GM18870 (cell line): ENCODE measurements at regions not wholly inside any gene's neighbourhood (a gene's known extent, or its start where the extent isn't known, plus 50 kb on each side); places are given as distances from the start of the nearest gene placed in this dataset.
"Not testable (repeated sequence)": the region's sequence is repeated elsewhere in the genome, so short reads cannot be mapped to it uniquely, and the experiment has no call there.

Experiments used
- ATAC-seq: cut with Tn5 transposase; IDR thresholded peaks from one replicate; pipeline ENCODE4 v1.9.1; 2021; ENCODE audit warnings: moderate library complexity; ENCODE audit not compliant: unreplicated experiment

DNA sequence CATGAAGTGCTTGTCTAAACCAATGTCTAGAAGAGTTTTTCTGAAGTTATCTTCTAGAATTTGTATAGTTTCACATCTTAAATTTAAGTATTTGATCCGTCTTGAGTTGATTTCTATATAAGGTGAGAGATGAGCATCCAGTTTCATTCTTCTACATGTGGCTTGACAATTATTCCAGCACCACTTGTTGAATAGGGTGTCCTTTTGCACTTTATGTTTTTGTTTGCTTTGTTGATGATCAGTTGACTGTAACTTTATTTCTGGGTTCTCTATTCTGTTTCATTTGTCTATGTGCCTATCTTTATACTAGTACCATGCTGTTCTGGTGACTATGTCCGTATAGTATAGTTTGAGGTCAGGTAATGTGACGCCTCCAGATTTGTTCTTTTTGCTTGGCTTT, 426.6 kb upstream of the CHRM2 start:
- no peak for ATAC-seq

DNA sequence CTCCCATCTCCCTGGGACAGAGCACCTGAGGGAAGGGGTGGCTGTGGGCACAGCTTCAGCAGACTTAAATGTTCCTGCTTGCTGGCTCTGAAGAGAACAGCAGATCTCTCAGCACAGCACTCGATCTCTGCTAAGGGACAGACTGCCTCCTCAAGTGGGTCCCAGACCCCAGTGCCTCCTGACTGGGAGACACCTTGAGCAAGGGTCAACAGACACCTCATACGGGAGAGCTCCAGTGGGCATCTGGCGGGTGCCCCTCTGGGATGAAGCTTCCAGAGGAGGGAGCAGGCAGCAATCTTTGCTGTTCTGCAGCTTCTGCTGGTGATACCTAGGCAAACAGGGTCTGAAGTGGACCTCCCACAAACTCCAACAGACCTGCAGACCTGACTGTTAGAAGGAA, 436.7 kb upstream of the CHRM2 start:
- not testable (repeated sequence) for ATAC-seq

DNA sequence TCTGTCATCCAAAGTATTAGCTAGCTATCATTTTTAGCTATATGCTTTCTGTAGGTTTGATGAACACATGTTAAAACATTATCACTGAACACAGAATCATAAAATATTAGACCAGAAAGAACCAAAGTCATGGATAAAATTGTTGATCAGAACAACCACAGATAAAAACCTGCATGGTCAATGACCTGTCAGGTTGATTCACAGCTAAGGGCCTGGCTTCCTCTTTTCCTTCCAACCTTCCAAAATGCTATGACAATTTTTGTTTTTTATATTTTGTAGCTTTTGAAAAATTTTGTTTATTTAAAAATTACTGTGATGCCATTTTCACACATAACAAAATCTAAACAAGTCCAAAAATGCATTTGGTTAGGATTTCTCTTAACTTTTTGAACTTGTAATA, 444.4 kb upstream of the CHRM2 start:
- no peak for ATAC-seq

DNA sequence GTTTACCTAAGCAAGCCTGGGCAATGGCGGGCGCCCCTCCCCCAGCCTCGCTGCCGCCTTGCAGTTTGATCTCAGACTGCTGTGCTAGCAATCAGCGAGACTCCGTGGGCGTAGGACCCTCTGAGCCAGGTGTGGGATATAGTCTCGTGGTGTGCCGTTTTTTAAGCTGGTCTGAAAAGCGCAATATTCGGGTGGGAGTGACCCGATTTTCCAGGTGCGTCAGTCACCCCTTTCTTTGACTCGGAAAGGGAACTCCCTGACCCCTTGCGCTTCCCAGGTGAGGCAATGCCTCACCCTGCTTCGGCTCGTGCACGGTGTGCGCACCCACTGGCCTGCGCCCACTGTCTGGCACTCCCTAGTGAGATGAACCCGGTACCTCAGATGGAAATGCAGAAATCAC, 442.6 kb upstream of the MTPN start:
- ATAC-seq, result not testable (repeated sequence)

DNA sequence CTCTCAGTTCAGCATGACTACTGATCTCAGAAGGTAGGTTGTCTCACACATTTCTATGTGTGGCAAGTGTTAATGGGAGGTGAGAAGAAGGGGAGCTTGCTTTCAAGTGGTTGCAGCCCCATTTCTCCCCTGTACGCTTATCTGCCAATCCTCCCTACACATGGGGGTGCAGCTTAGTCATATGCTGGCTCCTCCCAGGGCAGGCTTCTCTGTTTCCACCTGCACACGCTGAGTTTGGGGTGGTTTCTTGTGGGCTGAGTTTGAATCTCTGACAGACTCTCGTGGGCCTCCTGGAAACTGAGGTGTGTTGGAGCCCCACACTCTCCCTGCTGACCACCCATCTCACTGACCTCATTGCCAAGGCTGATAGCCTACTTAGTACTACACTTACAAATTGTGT, 435.8 kb upstream of the MTPN start:
- ATAC-seq, result no peak

DNA sequence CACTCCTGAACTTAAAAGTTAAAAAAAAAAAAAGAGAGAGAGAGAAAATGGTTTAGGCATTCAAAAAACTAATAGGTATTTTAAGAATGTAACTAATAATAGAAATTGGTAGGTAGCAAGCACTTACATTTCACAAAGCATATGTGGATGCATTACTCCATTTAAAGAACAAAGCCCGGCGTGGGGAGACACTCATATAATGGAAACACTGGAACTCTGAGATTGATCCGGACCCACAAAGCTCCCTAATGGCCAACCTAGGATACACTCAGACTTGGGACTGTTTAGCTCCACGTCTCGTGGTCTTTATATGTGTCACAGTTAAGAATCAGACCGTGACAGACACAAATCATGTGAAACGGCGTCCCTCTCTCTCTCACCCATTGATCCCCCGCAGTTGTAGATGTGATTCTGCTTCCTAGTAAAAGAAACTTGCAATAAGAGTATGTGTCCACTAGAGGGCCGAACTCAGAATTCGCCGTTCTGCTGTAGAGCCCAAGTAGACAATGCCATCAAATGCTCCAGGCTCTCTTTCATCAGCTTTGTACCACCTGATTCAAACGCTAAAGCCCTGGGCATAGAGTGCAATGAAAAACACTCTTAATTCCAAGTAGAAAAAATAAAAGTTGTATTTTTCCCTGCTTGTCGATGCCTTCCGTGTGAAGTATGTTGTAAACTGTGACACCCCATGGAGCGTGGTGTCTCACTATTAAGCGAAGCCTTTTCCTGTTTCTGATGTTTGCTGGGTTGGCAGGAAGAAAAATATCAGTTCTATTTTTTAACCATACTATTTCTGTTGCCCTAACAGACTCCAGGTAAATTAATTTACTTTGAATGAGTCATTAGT, 429.0 kb upstream of the MTPN start:
- peak; percentile 95 for ATAC-seq

DNA sequence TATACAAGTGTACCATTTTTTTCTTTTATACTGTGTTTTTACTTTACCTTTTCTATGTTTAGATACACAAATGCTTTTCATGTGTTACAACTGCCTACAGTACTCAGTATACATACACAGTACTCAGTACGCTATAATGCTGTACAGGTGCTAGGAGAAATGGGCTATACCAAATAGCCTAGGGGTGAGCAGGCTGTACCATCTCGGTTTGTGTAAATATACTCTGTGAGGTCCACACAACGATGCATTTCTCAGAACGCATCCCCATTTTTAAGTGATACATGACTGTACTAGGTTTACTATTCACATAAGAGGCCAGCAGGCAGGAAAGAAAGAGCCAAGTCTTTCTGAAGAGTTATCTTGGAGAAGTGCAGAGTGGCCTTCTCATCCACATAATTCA, 426.4 kb upstream of the MTPN start:
- ATAC-seq, result no peak

DNA sequence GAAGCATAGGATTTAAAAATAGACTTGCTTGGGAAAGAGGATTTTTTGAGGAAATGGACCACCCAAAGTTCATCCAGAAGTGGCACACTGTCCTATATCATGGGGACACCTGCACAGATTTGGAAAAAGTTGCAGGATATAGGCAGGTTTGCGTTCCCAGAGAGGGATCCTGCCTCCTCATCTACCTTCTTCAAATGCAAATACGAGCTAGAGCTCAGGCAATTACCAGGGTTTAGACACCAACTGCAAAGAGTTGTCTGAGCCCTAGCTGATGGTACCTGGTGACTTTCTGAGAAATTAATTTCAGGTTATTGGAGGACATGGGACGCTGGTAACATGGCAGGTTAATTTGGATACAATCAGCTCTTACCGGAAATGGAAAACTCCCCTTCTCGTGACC, 423.7 kb upstream of the MTPN start:
- ATAC-seq, result no peak

DNA sequence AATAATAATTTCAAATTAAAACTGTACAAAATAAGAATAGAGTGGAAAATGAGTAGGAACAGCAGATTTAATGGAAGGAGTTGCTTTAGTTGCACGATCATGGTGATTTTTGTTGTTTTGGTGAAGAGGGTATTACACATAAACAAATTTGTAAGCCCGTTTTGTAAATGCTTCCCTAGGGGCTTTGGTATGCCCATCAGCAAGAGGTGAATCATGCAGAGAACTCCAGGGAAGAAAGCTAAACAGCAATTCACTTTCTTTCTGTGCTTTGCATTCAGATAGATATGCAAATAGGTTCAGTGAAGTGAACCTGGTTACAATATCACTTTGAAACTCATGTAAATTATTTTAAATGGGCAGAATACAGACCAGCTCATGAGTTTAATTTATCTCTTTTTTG, 422.2 kb upstream of the MTPN start:
- no peak for ATAC-seq

DNA sequence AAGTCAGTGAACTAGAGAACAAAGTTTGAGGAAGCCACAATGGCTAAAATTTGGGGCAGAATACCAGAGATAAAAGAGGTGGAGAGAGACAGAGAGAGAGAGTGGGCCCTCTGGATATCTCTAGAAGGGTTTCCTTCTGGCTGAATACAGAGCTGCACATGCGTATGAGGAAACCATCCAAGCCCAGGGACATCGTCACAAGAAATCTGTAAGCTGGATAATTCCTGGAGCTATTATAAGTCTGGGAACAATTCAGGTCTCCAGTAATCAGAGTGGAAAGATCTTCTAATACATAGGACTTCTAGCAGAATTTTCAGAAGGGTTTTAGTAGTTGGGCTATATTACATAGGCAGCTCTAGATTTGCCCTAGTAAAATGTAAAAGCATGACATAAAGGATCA, 415.7 kb upstream of the MTPN start:
- ATAC-seq, result no peak

DNA sequence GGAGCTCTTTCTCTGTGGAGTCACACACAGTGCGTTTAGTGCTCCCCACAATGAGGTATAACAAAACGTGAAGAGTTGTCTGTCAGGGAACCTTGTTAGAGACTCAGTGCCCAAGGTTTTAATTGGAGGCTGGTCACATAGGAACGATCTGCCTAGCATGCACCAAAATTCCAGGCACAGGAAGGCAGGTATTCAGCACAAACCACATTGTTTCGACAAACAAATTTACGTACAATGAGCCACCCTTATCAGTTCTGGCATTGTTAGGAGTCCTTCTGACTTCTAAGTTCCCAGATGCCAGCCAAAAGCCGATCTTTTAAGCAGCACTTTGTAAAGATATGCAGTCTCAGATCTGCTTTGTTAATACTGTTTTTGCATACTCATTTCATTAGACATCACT, 414.2 kb upstream of the MTPN start:
- no peak for ATAC-seq

DNA sequence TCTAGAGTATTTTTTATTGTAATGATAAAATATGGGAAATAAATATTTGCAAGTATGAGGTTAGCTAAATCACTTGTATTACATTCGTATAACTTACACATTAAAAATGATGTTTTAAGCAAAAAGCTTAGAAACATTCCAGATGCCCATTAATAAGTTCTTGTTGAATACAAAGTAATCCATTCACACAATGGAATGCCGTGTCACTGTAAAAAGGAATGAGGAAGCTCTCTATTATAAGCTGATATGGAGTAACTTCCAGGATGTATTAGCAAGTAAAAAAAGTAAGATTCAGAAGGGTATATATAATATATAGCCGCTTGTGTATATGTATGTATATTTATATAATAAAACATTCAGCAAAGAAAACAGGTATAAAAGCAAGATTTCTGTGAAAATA, 412.8 kb upstream of the MTPN start:
- ATAC-seq, result no peak

DNA sequence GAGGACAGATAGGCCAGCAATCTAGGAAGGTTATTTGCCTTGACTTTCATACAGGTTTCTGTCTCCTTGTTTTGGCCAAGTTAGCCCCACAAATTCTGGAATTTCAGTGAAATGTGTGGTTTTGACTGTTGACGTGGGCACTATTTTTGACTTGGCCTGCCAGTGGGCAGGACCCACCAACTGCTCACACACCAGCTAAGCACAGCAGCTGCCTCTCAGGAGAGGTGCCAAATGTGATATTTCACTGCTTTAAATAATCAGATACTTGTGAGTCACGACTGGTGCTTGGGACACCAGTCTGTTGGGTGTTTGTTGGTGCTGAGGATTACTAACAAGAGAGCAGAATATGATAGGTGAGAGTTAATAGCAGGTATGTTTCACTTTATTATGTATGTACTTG, 409.7 kb upstream of the MTPN start:
- no peak for ATAC-seq

DNA sequence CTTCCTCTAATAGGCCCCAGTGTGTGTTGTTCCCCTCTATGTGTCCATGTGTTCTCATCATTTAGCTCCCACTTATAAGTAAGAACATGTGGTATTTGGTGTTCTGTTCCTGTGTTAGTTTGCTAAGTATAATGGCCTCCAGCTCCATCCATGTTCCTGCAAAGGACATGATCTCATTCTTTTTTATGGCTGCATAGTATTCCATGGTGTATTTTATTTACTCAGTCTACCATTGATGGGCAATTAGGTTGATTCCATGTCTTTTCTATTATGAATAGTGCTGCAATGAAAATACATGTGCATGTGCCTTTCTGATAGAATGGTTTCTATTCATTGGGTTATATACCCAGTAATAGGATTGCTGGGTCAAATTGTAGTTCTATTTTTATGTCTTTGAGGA, 394.2 kb upstream of the MTPN start:
- ATAC-seq, result not testable (repeated sequence)

DNA sequence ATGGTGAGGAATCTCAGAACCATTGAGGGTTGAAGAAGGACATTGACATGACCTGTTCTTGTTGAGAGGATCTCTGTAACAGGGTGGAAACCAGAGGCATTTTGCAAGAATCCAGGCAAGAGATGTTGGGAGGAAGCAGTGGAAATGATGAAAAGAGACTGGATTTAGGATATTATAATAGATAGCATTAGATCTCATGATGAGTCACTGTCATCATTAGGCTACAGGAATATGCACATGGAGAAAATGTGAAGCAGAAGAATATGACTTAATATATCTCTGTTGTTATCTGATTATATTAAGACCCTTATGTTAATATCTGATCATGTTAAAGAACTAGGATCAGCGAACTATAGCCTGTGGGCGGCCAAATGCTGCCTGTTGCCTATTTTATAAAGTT, 393.0 kb upstream of the MTPN start:
- no peak for ATAC-seq

DNA sequence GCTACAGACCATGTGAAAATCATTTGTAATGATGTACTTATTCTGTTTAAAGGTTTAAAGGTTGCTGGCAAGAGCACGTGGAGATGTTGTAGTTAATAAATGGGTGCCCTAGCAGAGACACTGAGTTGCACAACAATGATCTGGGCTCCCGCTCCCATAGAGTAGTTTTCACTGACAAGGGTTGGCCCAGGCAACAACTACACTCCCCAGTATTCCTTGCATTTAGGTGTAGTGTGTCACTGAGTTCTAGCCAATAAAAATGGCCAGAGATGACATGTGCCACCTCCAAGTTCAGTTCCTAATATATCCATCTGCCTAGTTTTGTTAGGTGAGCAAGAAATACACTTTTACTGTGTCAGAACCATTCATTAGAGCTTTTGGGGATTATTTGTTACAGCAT, 392.1 kb upstream of the MTPN start:
- no peak for ATAC-seq

DNA sequence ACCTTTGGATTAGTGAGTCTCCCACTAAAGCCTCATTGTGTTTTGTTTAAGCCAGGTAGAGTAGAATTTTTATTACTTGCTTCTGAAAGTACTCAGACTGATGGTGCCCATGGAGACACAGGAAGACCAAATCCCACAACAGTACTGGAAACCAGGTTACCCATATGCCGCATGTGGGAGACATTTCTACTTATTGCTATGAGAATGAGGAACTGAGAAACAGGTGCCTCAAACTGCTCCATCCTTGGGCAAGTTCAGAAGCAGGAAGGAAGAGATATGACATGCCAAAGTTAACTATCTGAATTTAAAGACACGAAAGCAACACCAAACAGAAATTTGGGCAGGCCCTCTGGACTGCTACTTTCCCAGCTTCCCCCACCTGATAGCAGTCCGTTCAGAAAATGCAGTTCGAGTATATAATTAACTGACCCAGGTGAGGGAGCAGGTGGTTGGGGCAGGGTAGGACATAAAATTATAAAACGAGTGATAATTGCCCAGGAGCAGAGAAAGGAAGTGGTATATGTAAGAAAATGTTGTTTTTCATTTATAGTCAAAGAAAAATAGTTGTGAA, 382.3 kb upstream of the MTPN start:
- peak; percentile 96 for ATAC-seq

DNA sequence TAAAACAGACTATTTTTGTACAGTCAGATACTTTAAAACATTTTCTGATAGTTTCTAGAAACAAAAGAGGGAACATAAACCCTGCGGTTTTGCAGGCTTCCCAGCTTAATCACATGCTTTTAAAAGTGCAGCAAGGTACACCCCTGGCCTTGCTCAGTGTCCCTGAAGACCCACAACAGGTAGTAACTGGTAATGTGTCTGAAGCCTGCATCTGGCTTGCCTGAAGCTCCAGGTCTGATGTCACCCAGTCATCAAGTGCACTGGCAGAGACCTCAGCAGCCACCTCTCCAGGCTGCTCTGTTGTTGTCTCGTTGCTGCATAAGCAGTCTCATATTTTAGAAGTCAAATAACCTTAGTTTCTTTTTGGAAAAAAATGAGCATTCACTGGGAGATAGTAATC, 376.1 kb upstream of the MTPN start:
- peak; percentile 43 for ATAC-seq

DNA sequence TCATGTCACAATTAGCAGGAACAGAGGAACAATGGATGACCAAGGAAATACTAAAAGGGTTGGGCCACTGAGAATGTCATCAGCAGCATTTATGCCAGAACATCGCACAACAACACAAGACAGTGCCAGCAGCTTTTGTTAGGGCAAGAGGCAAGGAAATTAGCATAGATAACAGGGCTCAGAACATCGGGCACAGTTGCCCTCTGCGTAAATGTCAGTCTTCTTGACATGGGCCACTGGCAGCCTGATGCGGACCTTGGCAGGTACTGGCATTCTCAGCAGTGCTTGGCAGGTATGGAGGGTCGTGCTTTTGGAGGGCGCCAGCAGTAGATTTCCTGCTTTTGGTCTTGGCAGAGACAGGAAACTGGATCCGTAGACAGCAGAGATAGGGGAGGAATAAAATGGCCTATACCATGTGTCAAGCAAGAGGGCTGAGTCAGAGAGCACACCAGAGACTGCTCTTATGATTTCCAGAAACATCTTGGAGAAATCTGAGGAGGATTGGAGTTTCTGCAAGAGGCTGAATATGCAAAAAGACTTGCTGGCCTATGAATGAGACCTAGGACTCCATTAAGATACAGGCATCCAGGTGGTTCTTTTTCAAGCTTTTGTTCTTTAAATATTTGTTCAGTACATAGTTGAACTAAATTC, 371.5 kb upstream of the MTPN start:
- no peak for ATAC-seq

DNA sequence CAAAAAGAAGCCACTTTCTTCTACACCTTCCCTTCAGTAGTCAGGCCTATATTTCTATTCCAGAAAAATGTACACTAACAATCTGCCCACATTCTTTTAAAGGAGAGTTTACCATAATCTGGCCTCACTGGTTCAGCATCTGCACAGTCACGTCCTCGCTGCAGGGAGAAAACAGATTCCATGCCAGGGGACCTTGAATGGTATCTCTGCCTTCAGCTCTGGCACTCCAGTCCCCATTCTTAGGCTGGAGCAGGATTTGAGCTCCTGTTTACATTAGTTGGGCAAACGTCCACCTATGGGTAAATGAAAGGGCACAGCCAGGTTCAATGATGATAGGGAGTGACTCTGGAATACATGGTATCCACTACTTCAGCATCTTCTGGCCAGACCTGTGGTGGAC, 371.0 kb upstream of the MTPN start:
- no peak for ATAC-seq

DNA sequence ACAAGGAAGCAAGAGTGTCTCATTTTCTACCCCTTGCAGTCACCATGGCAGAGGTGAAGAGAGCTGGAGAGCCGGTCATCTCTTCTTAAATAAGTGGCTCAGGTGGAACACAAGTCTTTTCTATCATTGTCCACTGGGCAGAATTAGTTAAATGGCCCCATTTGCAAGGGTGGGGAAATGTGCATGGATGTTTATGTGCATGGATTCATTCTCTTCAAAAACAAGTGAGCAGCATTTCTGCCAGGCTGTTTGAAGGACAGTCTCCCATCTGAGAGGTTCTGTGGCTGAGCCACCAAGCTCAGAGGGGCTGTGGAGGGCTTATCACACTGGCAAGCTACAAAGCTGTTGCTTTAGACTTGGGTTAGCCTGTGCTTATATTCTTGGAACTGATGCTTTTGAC, 370.3 kb upstream of the MTPN start:
- no peak for ATAC-seq

DNA sequence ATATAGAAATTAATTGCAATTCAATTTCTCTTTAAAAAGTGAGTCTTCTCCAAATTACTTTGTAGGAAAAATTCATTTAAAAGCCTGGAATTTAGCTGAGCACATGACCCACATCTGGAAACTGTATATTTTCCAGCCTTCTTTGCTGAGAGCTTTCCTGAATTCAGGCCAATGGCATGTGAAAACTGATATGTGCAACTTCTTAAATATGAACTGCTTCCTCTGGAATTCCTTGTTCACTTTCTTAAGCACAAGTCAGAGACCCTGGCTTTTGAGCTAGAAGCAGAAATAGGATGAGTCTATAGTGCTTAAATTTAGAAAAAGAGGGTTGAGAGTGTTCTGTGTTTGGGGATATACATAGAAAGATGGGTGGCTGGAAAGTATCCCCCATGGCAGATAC, 365.1 kb upstream of the MTPN start:
- no peak for ATAC-seq
